ENCODE measurements at regions not wholly inside any gene's neighbourhood (a gene's known extent, or its start where the extent isn't known, plus 50 kb on each side); places are given as distances from the start of the nearest gene placed in this dataset.
A peak's percentile ranks its signal among the peaks of the same experiment; 100 is the strongest.

GRCh38 chr16:49964316-49964715 is 60.7 kb upstream of the CNEP1R1 start:
- H4K5ac ChIP-seq (ENCODE audit: insufficient read length, low read depth, low read length): no peak overlapping the region
- H3K79me1 ChIP-seq (ENCODE audit: insufficient read depth, low read depth, low read length, poor library complexity, severe bottlenecking): no peaks in the 10 kb centered on the region
- H3K36me3 Mint-ChIP-seq (ENCODE audit: insufficient read depth in 1 of 3, low read depth in 3 of 3): no peaks in the 10 kb centered on the region
- H2BK120ac ChIP-seq (ENCODE audit: low read depth, low read length, poor library complexity, severe bottlenecking): no peak overlapping the region
- no peaks in the 10 kb centered on the region for H4K20me1 ChIP-seq (ENCODE audit: control insufficient read depth, insufficient read depth, insufficient read length)
- no peak overlapping the region for H2BK20ac ChIP-seq (ENCODE audit: low read depth, low read length, poor library complexity, severe bottlenecking)
- H3K27me3 Mint-ChIP-seq (ENCODE audit: low read depth): peaks cover 2% of the 10 kb centered on the region
- H3K27ac ChIP-seq (ENCODE audit: insufficient read length, low read depth, low read length): no peak overlapping the region
- no peak for TF ChIP-seq CTCF (conservative IDR thresholded peaks at IDR 0.05)
- H2BK15ac ChIP-seq (ENCODE audit: low read depth, low read length): no peak overlapping the region
- no peak overlapping the region for H2BK5ac ChIP-seq (ENCODE audit: insufficient read length, low read length)
- no peaks in the 10 kb centered on the region for H3K27me3 ChIP-seq (ENCODE audit: insufficient read depth, low read length)
- H3K9me3 Mint-ChIP-seq: no peaks in the 10 kb centered on the region; a peak in 1 of 5 replicates
- no peak overlapping the region for H3K14ac ChIP-seq (ENCODE audit: insufficient read depth, low read length)
- H3K4me1 ChIP-seq (ENCODE audit: insufficient read depth, low read length): no peaks in the 10 kb centered on the region
- no peak overlapping the region for H2AFZ ChIP-seq (ENCODE audit: low read length)
- no peak overlapping the region for H3T11ph ChIP-seq (ENCODE audit: low read length)
- H2AK5ac ChIP-seq (ENCODE audit: insufficient read length, low read length): no peak overlapping the region
- no peaks in the 10 kb centered on the region for H3K9me3 ChIP-seq (ENCODE audit: control insufficient read depth, low read depth, low read length)
- peaks cover 0 to under 1% of the 10 kb centered on the region in 2 experiments; a peak in 1 of 4 replicates for H3K4me1 Mint-ChIP-seq
- H3K4me3 Mint-ChIP-seq: no peak overlapping the region
- no peak overlapping the region for H3K23ac ChIP-seq (ENCODE audit: insufficient read length, low read depth, low read length)
- no peak overlapping the region for H3K18ac ChIP-seq (ENCODE audit: insufficient read length, low read depth, low read length)
- H3K9ac ChIP-seq (ENCODE audit: extremely low read depth, insufficient read length, low read length): no peak overlapping the region
- no peak overlapping the region for H3K4ac ChIP-seq (ENCODE audit: low read depth, low read length)
- no peak overlapping the region for H3K4me2 ChIP-seq (ENCODE audit: insufficient read depth, insufficient read length, low read length)
- no peaks in the 10 kb centered on the region for H3K23me2 ChIP-seq (ENCODE audit: insufficient read length, low read depth, low read length, poor library complexity, severe bottlenecking)
- DNase-seq: no peak
- WGBS (ENCODE audit: extremely low coverage, insufficient read length, low lambda C conversion rate): no CpG with 5 or more reads among the region's 4 CpGs
- no peak overlapping the region for H2BK12ac ChIP-seq (ENCODE audit: insufficient read length, low read depth, low read length)
- no peaks in the 10 kb centered on the region for H3K79me2 ChIP-seq (ENCODE audit: insufficient read depth, low read length)
- no peak overlapping the region for H4K91ac ChIP-seq (ENCODE audit: insufficient read length, low read depth, low read length)
- H3K56ac ChIP-seq (ENCODE audit: insufficient read length, low read depth, low read length): no peak overlapping the region
- H4K8ac ChIP-seq (replicated peaks; ENCODE audit: insufficient read length, low read depth, low read length): peak overlapping the region; percentile 85
- H3K27ac Mint-ChIP-seq: no peak overlapping the region

Measured in H9 (cell line).